HEK293 (cell line): ENCODE measurements at regions not wholly inside any gene's neighbourhood (a gene's known extent, or its start where the extent isn't known, plus 50 kb on each side); places are given as distances from the start of the nearest gene placed in this dataset.

Experiments
- CTCF ChIA-PET: fragments of 350-600 bp; formaldehyde crosslinking; extraction: SDS; loops from one replicate; lab custom pipeline; 2021; ENCODE audit warnings: antibody characterized with exemption; lab: Yijun Ruan, JAX
- POLR2A ChIA-PET: fragments of 300-600 bp; formaldehyde crosslinking; extraction: SDS; loops from one replicate; lab custom pipeline; 2020; ENCODE audit warnings: antibody characterized with exemption, inconsistent platforms; lab: Yijun Ruan, JAX
- H3K27ac ChIP-seq: fragments of 200-500 bp; sonication (Bioruptor generic); 2 replicates; pipeline ENCODE4 v1.5.1; 2014; ENCODE audit warnings: low read depth, low read length, control low read depth, inconsistent platforms; ENCODE audit errors: extremely low read depth
- H3K36me3 ChIP-seq, 2 experiments: fragments of 200-500 bp in 1 of 2; sonication (Bioruptor generic) in 1 of 2; 1 replicate in 1 of 2; 2 replicates in 1 of 2; pipeline ENCODE4 v1.5.1; 2014 to 2017; ENCODE audit warnings: inconsistent platforms in 2 of 2, low read length in 2 of 2; ENCODE audit not compliant: control insufficient read depth in 2 of 2, insufficient read depth in 1 of 2
- H3K4me1 ChIP-seq: fragments of 200-500 bp; sonication (Bioruptor generic); 2 replicates; pipeline ENCODE4 v1.5.1; 2014; ENCODE audit warnings: mild to moderate bottlenecking, low read length, inconsistent platforms; ENCODE audit not compliant: control insufficient read depth, insufficient read depth
- H3K4me3 ChIP-seq: 2 replicates; pipeline ENCODE4 v1.5.1; 2011; ENCODE audit warnings: low read depth, mild to moderate bottlenecking, control low read depth, low read length, moderate library complexity
- H3K9me3 ChIP-seq: fragments of 200-500 bp; sonication (Bioruptor generic); 2 replicates; pipeline ENCODE4 v1.5.1; 2014; ENCODE audit warnings: low read depth, low read length, inconsistent platforms; ENCODE audit not compliant: control insufficient read depth, insufficient read depth
- GLIS1 ChIP-seq: fragments of 450-650 bp; formaldehyde crosslinking; IDR thresholded peaks from 2 replicates; pipeline ENCODE4 v1.5.1; 2016; ENCODE audit warnings: missing biosample characterization, missing genetic modification characterization
- KLF9 ChIP-seq: fragments of 450-650 bp; formaldehyde crosslinking; IDR thresholded peaks from 2 replicates; pipeline ENCODE4 v1.5.1; 2016; ENCODE audit warnings: missing biosample characterization, missing genetic modification characterization, low read depth
- SETDB1 ChIP-seq: IDR thresholded peaks from one replicate; pipeline ENCODE4 v1.6.1; 2017; ENCODE audit warnings: mild to moderate bottlenecking, low read length, moderate library complexity, mixed read lengths; ENCODE audit not compliant: insufficient read length
- ZBTB17 ChIP-seq: fragments of 450-650 bp; formaldehyde crosslinking; IDR thresholded peaks from 2 replicates; pipeline ENCODE4 v1.5.1; 2016; ENCODE audit warnings: missing biosample characterization, missing genetic modification characterization
- ZBTB49 ChIP-seq: fragments of 450-650 bp; formaldehyde crosslinking; IDR thresholded peaks from 2 replicates; pipeline ENCODE4 v1.5.1; 2016; ENCODE audit warnings: missing biosample characterization, missing genetic modification characterization, low read depth
- ZIC2 ChIP-seq: fragments of 450-650 bp; formaldehyde crosslinking; IDR thresholded peaks from 2 replicates; pipeline ENCODE4 v1.5.1; 2016; ENCODE audit warnings: missing biosample characterization, missing genetic modification characterization
- ZNF133 ChIP-seq: fragments of 450-650 bp; formaldehyde crosslinking; IDR thresholded peaks from 2 replicates; pipeline ENCODE4 v1.5.1; 2016; ENCODE audit warnings: missing biosample characterization, missing genetic modification characterization
- ZNF19 ChIP-seq: fragments of 450-650 bp; formaldehyde crosslinking; IDR thresholded peaks from 2 replicates; pipeline ENCODE4; 2016; ENCODE audit warnings: missing biosample characterization, missing genetic modification characterization, low read depth
- ZNF202 ChIP-seq: fragments of 450-650 bp; formaldehyde crosslinking; IDR thresholded peaks from 2 replicates; pipeline ENCODE4 v1.5.1; 2016; ENCODE audit warnings: missing biosample characterization, missing genetic modification characterization, borderline replicate concordance
- ZNF248 ChIP-seq: fragments of 450-650 bp; formaldehyde crosslinking; IDR thresholded peaks from 2 replicates; pipeline ENCODE4 v1.5.1; 2017; ENCODE audit warnings: missing biosample characterization, missing genetic modification characterization
- ZNF366 ChIP-seq: fragments of 450-650 bp; formaldehyde crosslinking; conservative IDR thresholded peaks from 2 replicates; pipeline ENCODE4 v1.5.1; 2016; ENCODE audit warnings: missing biosample characterization, missing genetic modification characterization
- ZNF404 ChIP-seq: fragments of 450-650 bp; formaldehyde crosslinking; IDR thresholded peaks from 2 replicates; pipeline ENCODE4 v1.5.1; 2017; ENCODE audit warnings: missing biosample characterization, missing genetic modification characterization
- ZNF423 ChIP-seq: fragments of 450-650 bp; formaldehyde crosslinking; IDR thresholded peaks from 2 replicates; pipeline ENCODE4 v1.5.1; 2016; ENCODE audit warnings: missing biosample characterization, missing genetic modification characterization
- ZNF48 ChIP-seq: fragments of 450-650 bp; formaldehyde crosslinking; IDR thresholded peaks from 2 replicates; pipeline ENCODE4 v1.5.1; 2016; ENCODE audit warnings: missing biosample characterization, missing genetic modification characterization
- ZNF548 ChIP-seq: fragments of 450-650 bp; formaldehyde crosslinking; IDR thresholded peaks from 2 replicates; pipeline ENCODE4 v1.5.1; 2016; ENCODE audit warnings: missing biosample characterization, missing genetic modification characterization
- ZNF571 ChIP-seq: fragments of 450-650 bp; formaldehyde crosslinking; IDR thresholded peaks from 2 replicates; pipeline ENCODE4 v1.5.0; 2017; ENCODE audit warnings: missing biosample characterization, missing genetic modification characterization
- ZNF596 ChIP-seq: fragments of 450-650 bp; IDR thresholded peaks from 2 replicates; pipeline ENCODE4 v1.5.0; 2018; ENCODE audit warnings: missing biosample characterization, mild to moderate bottlenecking, missing genetic modification characterization, moderate library complexity
- ZNF645 ChIP-seq: fragments of 450-650 bp; formaldehyde crosslinking; IDR thresholded peaks from 2 replicates; pipeline ENCODE4; 2016; ENCODE audit warnings: missing biosample characterization, missing genetic modification characterization
- ZNF660 ChIP-seq: fragments of 450-650 bp; IDR thresholded peaks from 2 replicates; pipeline ENCODE4 v1.5.1; 2018; ENCODE audit warnings: missing biosample characterization, mild to moderate bottlenecking, missing genetic modification characterization
- ZNF776 ChIP-seq: fragments of 450-650 bp; formaldehyde crosslinking; IDR thresholded peaks from 2 replicates; pipeline ENCODE4 v1.5.0; 2017; ENCODE audit warnings: missing biosample characterization, missing genetic modification characterization, borderline replicate concordance
- ZNF777 ChIP-seq: fragments of 450-650 bp; formaldehyde crosslinking; IDR thresholded peaks from 2 replicates; pipeline ENCODE4 v1.5.1; 2017; ENCODE audit warnings: missing biosample characterization, missing genetic modification characterization, borderline replicate concordance
- ZNF792 ChIP-seq: fragments of 450-650 bp; formaldehyde crosslinking; IDR thresholded peaks from 2 replicates; pipeline ENCODE4 v1.5.1; 2016; ENCODE audit warnings: missing biosample characterization, missing genetic modification characterization
- ZNF830 ChIP-seq: fragments of 450-650 bp; IDR thresholded peaks from 2 replicates; pipeline ENCODE4 v1.5.0; 2018; ENCODE audit warnings: missing biosample characterization, missing genetic modification characterization, low read depth, mild to moderate bottlenecking, moderate library complexity
- TF ChIP-seq, protein P1 (sequence below): fragments of 450-650 bp; formaldehyde crosslinking; IDR thresholded peaks from 2 replicates; pipeline ENCODE4 v1.5.1; 2016; ENCODE audit warnings: missing biosample characterization, missing genetic modification characterization
- TF ChIP-seq, protein P2 (sequence below): fragments of 450-650 bp; formaldehyde crosslinking; IDR thresholded peaks from 2 replicates; pipeline ENCODE4 v1.5.1; 2016; ENCODE audit warnings: missing biosample characterization, missing genetic modification characterization

GRCh38 chr7:17544401-17544800, 245.9 kb downstream of the AHR start (continued):
- TF ChIP-seq ZNF48 (tag by site-specific recombination) (no peak), ZNF792 (tag by site-specific recombination) (no peak), ZBTB49 (tag by site-specific recombination) (no peak), ZNF660 (no peak), ZNF776 (tag by site-specific recombination) (no peak), ZNF548 (tag by site-specific recombination) (no peak), ZNF248 (tag by site-specific recombination) (no peak)

DNA sequence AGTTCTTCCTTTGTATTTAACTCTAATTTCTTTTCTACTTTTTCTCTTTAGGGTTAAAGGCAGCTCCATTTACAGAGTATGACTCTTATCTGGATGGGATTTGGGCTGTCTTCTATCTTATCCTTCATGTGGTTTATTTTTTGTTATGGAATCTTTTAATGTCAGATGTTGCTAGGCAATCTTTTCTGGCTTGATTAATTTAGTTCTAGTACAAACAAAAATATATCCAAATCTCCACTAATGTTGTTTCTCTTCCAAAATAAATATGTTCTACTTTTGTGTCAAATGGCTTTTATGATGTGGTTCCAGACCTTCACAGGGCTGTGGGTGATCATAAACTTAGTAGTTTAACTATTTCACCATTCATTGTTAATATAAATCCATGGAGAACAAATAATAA, 246.9 kb downstream of the AHR start:
- Histone ChIP-seq H3K27ac (no peak overlapping the region), H3K4me1 (peaks cover 2% of the 10 kb centered on the region; the same call in 1 of the 2 replicates), H3K36me3 (no peaks in the 10 kb centered on the region), H3K9me3 (no peaks in the 10 kb centered on the region), H3K4me3 (no peak overlapping the region)
- CTCF ChIA-PET = no interaction called here
- TF ChIP-seq ZNF366 (no peak), ZNF404 (no peak), ZNF19 (tag by site-specific recombination) (no peak), ZBTB17 (tag by site-specific recombination) (no peak), GLIS1 (tag by site-specific recombination) (no peak), ZNF423 (no peak), ZIC2 (tag by site-specific recombination) (no peak), ZNF777 (no peak), ZNF596 (tag by site-specific recombination) (no peak), ZNF202 (tag by site-specific recombination) (no peak), SETDB1 (no peak), ZNF133 (tag by site-specific recombination) (no peak), ZNF571 (tag by site-specific recombination) (no peak), ZNF645 (tag by site-specific recombination) (no peak), KLF9 (tag by site-specific recombination) (no peak), ZNF830 (tag by site-specific recombination) (no peak)
- TF ChIP-seq, protein P1, sequence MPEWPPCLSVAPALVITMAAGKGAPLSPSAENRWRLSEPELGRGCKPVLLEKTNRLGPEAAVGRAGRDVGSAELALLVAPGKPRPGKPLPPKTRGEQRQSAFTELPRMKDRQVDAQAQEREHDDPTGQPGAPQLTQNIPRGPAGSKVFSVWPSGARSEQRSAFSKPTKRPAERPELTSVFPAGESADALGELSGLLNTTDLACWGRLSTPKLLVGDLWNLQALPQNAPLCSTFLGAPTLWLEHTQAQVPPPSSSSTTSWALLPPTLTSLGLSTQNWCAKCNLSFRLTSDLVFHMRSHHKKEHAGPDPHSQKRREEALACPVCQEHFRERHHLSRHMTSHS (tag by site-specific recombination) = no peak
- TF ChIP-seq, protein P2, sequence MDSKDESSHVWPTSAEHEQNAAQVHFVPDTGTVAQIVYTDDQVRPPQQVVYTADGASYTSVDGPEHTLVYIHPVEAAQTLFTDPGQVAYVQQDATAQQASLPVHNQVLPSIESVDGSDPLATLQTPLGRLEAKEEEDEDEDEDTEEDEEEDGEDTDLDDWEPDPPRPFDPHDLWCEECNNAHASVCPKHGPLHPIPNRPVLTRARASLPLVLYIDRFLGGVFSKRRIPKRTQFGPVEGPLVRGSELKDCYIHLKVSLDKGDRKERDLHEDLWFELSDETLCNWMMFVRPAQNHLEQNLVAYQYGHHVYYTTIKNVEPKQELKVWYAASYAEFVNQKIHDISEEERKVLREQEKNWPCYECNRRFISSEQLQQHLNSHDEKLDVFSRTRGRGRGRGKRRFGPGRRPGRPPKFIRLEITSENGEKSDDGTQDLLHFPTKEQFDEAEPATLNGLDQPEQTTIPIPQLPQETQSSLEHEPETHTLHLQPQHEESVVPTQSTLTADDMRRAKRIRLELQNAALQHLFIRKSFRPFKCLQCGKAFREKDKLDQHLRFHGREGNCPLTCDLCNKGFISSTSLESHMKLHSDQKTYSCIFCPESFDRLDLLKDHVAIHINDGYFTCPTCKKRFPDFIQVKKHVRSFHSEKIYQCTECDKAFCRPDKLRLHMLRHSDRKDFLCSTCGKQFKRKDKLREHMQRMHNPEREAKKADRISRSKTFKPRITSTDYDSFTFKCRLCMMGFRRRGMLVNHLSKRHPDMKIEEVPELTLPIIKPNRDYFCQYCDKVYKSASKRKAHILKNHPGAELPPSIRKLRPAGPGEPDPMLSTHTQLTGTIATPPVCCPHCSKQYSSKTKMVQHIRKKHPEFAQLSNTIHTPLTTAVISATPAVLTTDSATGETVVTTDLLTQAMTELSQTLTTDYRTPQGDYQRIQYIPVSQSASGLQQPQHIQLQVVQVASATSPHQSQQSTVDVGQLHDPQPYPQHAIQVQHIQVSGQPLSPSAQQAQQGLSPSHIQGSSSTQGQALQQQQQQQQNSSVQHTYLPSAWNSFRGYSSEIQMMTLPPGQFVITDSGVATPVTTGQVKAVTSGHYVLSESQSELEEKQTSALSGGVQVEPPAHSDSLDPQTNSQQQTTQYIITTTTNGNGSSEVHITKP (tag by site-specific recombination) = no peak
- POLR2A ChIA-PET = no interaction called here
